Fibroblast of lung (primary cell): ENCODE measurements at regions not wholly inside any gene's neighbourhood (a gene's known extent, or its start where the extent isn't known, plus 50 kb on each side); places are given as distances from the start of the nearest gene placed in this dataset.

Experiments
- DNase-seq, 2 donors: peaks; one replicate each; pipeline versions ENCODE4 v3.0.0 to v3.0.0-alpha.2; 2010; ENCODE audit warnings: low read depth in 2 of 2
- H2AFZ ChIP-seq: 2 replicates; pipeline ENCODE4 v1.5.1; 2012; ENCODE audit warnings: low read length, control low read depth, inconsistent platforms
- H3K27ac ChIP-seq: 2 replicates; pipeline ENCODE4 v1.5.1; 2011; ENCODE audit warnings: low read length, control low read depth; ENCODE audit not compliant: insufficient read depth
- H3K27me3 ChIP-seq: 2 replicates; pipeline ENCODE4 v1.5.1; 2011; ENCODE audit warnings: mild to moderate bottlenecking, low read length; ENCODE audit not compliant: control insufficient read depth, insufficient read depth
- H3K36me3 ChIP-seq: 2 replicates; pipeline ENCODE4 v1.5.1; 2011; ENCODE audit warnings: low read length; ENCODE audit not compliant: control insufficient read depth, insufficient read depth
- H3K4me1 ChIP-seq: 2 replicates; pipeline ENCODE4 v1.5.1; 2011; ENCODE audit warnings: low read length; ENCODE audit not compliant: control insufficient read depth, insufficient read depth; ENCODE audit errors: extremely low read depth
- H3K4me2 ChIP-seq: 2 replicates; pipeline ENCODE4 v1.5.1; 2011; ENCODE audit warnings: low read length, control low read depth; ENCODE audit not compliant: insufficient read depth; ENCODE audit errors: extremely low read depth
- H3K4me3 ChIP-seq, 4 experiments: fragments of 200-600 bp in 1 of 4; sonication (generic) in 1 of 4; replicated peaks in 1 of 4; 2 replicates each; pipeline ENCODE4 v1.5.1; 2011 to 2016; ENCODE audit warnings: low read length in 4 of 4, low read depth in 3 of 4, mild to moderate bottlenecking in 3 of 4, control low read depth in 2 of 4, inconsistent platforms in 1 of 4, mixed read lengths in 1 of 4; ENCODE audit not compliant: insufficient read depth in 1 of 4; ENCODE audit errors: control extremely low read depth in 1 of 4
- H3K79me2 ChIP-seq: 2 replicates; pipeline ENCODE4 v1.5.1; 2012; ENCODE audit warnings: mild to moderate bottlenecking, low read length, inconsistent platforms; ENCODE audit not compliant: control insufficient read depth, insufficient read depth
- H3K9ac ChIP-seq: 2 replicates; pipeline ENCODE4 v1.5.1; 2011; ENCODE audit warnings: mild to moderate bottlenecking, low read length, control low read depth; ENCODE audit not compliant: insufficient read depth
- H3K9me3 ChIP-seq: 2 replicates; pipeline ENCODE4 v1.5.1; 2012; ENCODE audit warnings: low read depth, low read length; ENCODE audit not compliant: control insufficient read depth, insufficient read depth
- H4K20me1 ChIP-seq: 2 replicates; pipeline ENCODE4 v1.5.1; 2011; ENCODE audit warnings: low read length; ENCODE audit not compliant: control insufficient read depth, insufficient read depth; ENCODE audit errors: extremely low read depth
- CTCF ChIP-seq, 2 donors: IDR thresholded peaks in 1 of 2; conservative IDR thresholded peaks in 1 of 2; 1 replicate in 1 of 2; 2 replicates in 1 of 2; pipeline ENCODE4 v1.5.1; 2011 to 2012; ENCODE audit warnings: low read length in 2 of 2, control low read depth in 1 of 2, inconsistent platforms in 1 of 2, low read depth in 1 of 2, mild to moderate bottlenecking in 1 of 2
- EZH2 ChIP-seq: IDR thresholded peaks from 2 replicates; pipeline ENCODE4 v1.5.1; 2012; ENCODE audit warnings: low read length, control low read depth, mild to moderate bottlenecking; ENCODE audit errors: missing control alignments

DNA sequence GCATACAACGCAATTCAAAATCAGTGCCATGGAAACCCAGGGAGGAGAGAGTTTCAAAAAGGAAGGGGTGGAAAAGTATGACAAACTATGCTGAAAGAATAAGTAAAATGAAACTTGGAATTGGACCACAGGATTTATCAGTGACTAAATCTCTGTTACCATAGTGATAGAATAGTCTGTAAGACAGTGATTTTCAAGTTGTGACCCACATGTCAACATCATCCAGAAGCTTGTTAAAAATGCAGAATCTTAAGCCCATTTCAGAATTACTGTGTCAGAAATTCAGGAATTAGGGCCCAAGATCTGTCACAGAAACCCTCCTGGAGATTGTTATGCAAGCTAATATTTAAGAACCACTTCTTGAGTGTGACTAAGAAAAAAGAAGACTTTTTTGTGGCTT, 417.7 kb upstream of the JAG1 start:
- Histone ChIP-seq H3K27me3 (no peaks in the 10 kb centered on the region), H3K4me3 (no peak overlapping the region), H2AFZ (no peak overlapping the region), H3K9me3 (no peaks in the 10 kb centered on the region), H3K4me1 (no peaks in the 10 kb centered on the region), H4K20me1 (no peaks in the 10 kb centered on the region), H3K79me2 (no peaks in the 10 kb centered on the region), H3K36me3 (no peaks in the 10 kb centered on the region), H3K27ac (no peak overlapping the region), H3K4me2 (no peak overlapping the region), H3K9ac (no peak overlapping the region)
- DNase-seq: peak in 1 of 2 donors; percentile 35
- TF ChIP-seq CTCF (conservative IDR thresholded peaks at IDR 0.05 in 1 of 2, IDR thresholded peaks at IDR 0.05 in 1 of 2; ENCODE audit: low read depth in 1 of 2, low read length in 2 of 2): no peak
- TF ChIP-seq EZH2: no peak

DNA sequence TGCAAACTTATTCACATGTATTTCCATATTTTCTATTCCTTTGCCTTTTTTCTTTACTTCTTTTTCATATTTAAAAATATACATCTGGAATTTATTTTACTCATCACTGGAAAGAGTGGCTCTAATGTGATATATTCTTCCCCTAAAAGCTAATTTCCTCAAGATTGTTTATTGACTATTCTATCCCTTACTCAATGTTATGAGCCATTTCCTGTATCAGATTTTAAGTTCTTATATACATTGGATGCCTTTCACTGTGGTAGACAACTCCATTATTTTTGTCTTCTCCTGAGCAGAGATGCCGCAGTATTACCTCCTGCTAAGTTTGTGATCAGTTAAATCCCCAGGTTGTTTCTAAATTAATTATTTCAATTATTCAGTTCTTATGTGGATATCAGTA, 418.4 kb upstream of the JAG1 start:
- TF ChIP-seq EZH2 (no peak), CTCF (conservative IDR thresholded peaks at IDR 0.05 in 1 of 2, IDR thresholded peaks at IDR 0.05 in 1 of 2; ENCODE audit: low read depth in 1 of 2, low read length in 2 of 2) (no peak)
- no peak overlapping the region for H3K27ac ChIP-seq
- no peaks in the 10 kb centered on the region for H4K20me1 ChIP-seq
- H3K79me2 ChIP-seq: no peaks in the 10 kb centered on the region
- H3K4me3 ChIP-seq: no peak overlapping the region
- no peaks in the 10 kb centered on the region for H3K9me3 ChIP-seq
- no peaks in the 10 kb centered on the region for H3K36me3 ChIP-seq
- no peaks in the 10 kb centered on the region for H3K4me1 ChIP-seq
- no peak overlapping the region for H2AFZ ChIP-seq
- no peak overlapping the region for H3K4me2 ChIP-seq
- H3K9ac ChIP-seq: no peak overlapping the region
- no peaks in the 10 kb centered on the region for H3K27me3 ChIP-seq
- no peak for DNase-seq

- Histone ChIP-seq H3K4me3 (no peak overlapping the region), H3K27me3 (no peaks in the 10 kb centered on the region), H3K4me2 (no peak overlapping the region), H3K9ac (no peak overlapping the region), H2AFZ (no peak overlapping the region), H4K20me1 (no peaks in the 10 kb centered on the region), H3K4me1 (no peaks in the 10 kb centered on the region), H3K79me2 (no peaks in the 10 kb centered on the region), H3K27ac (no peak overlapping the region), H3K9me3 (no peaks in the 10 kb centered on the region), H3K36me3 (no peaks in the 10 kb centered on the region)
- no peak for DNase-seq
- TF ChIP-seq EZH2 (no peak), CTCF (conservative IDR thresholded peaks at IDR 0.05 in 1 of 2, IDR thresholded peaks at IDR 0.05 in 1 of 2; ENCODE audit: low read depth in 1 of 2, low read length in 2 of 2) (no peak)
These were observed 420.4 kb upstream of the JAG1 start for GRCh38 chr20:11094196-11094595.
